Trophoblast cell (in vitro differentiated cells and primary cell): ENCODE measurements at regions not wholly inside any gene's neighbourhood (a gene's known extent, or its start where the extent isn't known, plus 50 kb on each side); places are given as distances from the start of the nearest gene placed in this dataset.

ENCODE experiments used
- DNase-seq, 2 donors: peaks; one replicate each; pipeline ENCODE4 v3.0.0-alpha.2; 2016
- H2AFZ ChIP-seq: 2 replicates; pipeline ENCODE4 v1.6.1; 2013; ENCODE audit warnings: low read length, moderate library complexity, mild to moderate bottlenecking; ENCODE audit not compliant: insufficient read depth, poor library complexity
- H2AK5ac ChIP-seq: 2 replicates; pipeline ENCODE4 v1.6.1; 2013; ENCODE audit warnings: mild to moderate bottlenecking, low read length
- H2BK120ac ChIP-seq: 2 replicates; pipeline ENCODE4 v1.6.1; 2013; ENCODE audit warnings: low read length, mild to moderate bottlenecking, moderate library complexity; ENCODE audit not compliant: insufficient read depth, poor library complexity
- H2BK12ac ChIP-seq: 2 replicates; pipeline ENCODE4 v1.6.1; 2013; ENCODE audit warnings: mild to moderate bottlenecking, low read length, moderate library complexity
- H2BK5ac ChIP-seq: 2 replicates; pipeline ENCODE4 v1.6.1; 2013; ENCODE audit warnings: low read length, low read depth, moderate library complexity, mild to moderate bottlenecking; ENCODE audit not compliant: poor library complexity
- H3K14ac ChIP-seq: 2 replicates; pipeline ENCODE4 v1.6.1; 2013; ENCODE audit warnings: mild to moderate bottlenecking, low read length
- H3K18ac ChIP-seq: 2 replicates; pipeline ENCODE4 v1.6.1; 2013; ENCODE audit warnings: mild to moderate bottlenecking, low read length
- H3K23ac ChIP-seq: 2 replicates; pipeline ENCODE4 v1.6.1; 2013; ENCODE audit warnings: low read length
- H3K27ac ChIP-seq: 2 replicates; pipeline ENCODE4 v1.5.1; 2013; ENCODE audit warnings: low read depth, mild to moderate bottlenecking, inconsistent platforms, low read length, moderate library complexity
- H3K27me3 ChIP-seq: 2 replicates; pipeline ENCODE4 v1.6.1; 2013; ENCODE audit warnings: inconsistent platforms, mild to moderate bottlenecking, low read length, moderate library complexity; ENCODE audit not compliant: insufficient read depth
- H3K36me3 ChIP-seq, 2 experiments: 1 replicate in 1 of 2; 2 replicates in 1 of 2; pipeline ENCODE4 v1.6.1; 2013; ENCODE audit warnings: low read length in 2 of 2, mild to moderate bottlenecking in 2 of 2, moderate library complexity in 1 of 2; ENCODE audit not compliant: insufficient read depth in 2 of 2, control insufficient read depth in 1 of 2
- H3K4ac ChIP-seq: 2 replicates; pipeline ENCODE4 v1.6.1; 2013; ENCODE audit warnings: low read depth, mild to moderate bottlenecking, low read length, moderate library complexity
- H3K4me1 ChIP-seq, 2 experiments: 1 replicate in 1 of 2; 2 replicates in 1 of 2; pipeline ENCODE4 v1.6.1; 2013; ENCODE audit warnings: low read length in 2 of 2, mild to moderate bottlenecking in 2 of 2, moderate library complexity in 1 of 2; ENCODE audit not compliant: insufficient read depth in 2 of 2, control insufficient read depth in 1 of 2
- H3K4me2 ChIP-seq: 2 replicates; pipeline ENCODE4 v1.6.1; 2013; ENCODE audit warnings: inconsistent platforms, mild to moderate bottlenecking, low read length, moderate library complexity
- H3K4me3 ChIP-seq: 2 replicates; pipeline ENCODE4 v1.5.1; 2013; ENCODE audit warnings: mild to moderate bottlenecking, low read depth, low read length, inconsistent platforms
- H3K79me1 ChIP-seq: one replicate; pipeline ENCODE4 v1.6.1; 2013; ENCODE audit warnings: low read length
- H3K79me2 ChIP-seq: 2 replicates; pipeline ENCODE4 v1.6.1; 2013; ENCODE audit warnings: low read length, mild to moderate bottlenecking; ENCODE audit not compliant: control insufficient read depth, insufficient read depth, poor library complexity
- H3K9ac ChIP-seq: 2 replicates; pipeline ENCODE4 v1.6.1; 2013; ENCODE audit warnings: mild to moderate bottlenecking, low read length
- H3K9me3 ChIP-seq: 2 replicates; pipeline ENCODE4 v1.6.1; 2013; ENCODE audit warnings: low read depth, mild to moderate bottlenecking, control low read depth, inconsistent platforms, low read length; ENCODE audit not compliant: insufficient read depth
- H4K12ac ChIP-seq: 2 replicates; pipeline ENCODE4 v1.6.1; 2013; ENCODE audit warnings: low read depth, mild to moderate bottlenecking, low read length, moderate library complexity
- H4K8ac ChIP-seq: 2 replicates; pipeline ENCODE4 v1.6.1; 2013; ENCODE audit warnings: low read depth, mild to moderate bottlenecking, low read length, moderate library complexity
- H4K91ac ChIP-seq: one replicate; pipeline ENCODE4 v1.6.1; 2013; ENCODE audit warnings: low read depth, mild to moderate bottlenecking, low read length, moderate library complexity
- WGBS: extraction: QIAGEN DNeasy Blood & Tissue Kit; methylation state at CpG from one replicate; pipeline ENCODE4 v1.1.7; 2013; ENCODE audit warnings: missing lambda C conversion rate; ENCODE audit not compliant: insufficient read length, insufficient coverage; ENCODE audit errors: extremely low coverage; 5-methylcytosine and 5-hydroxymethylcytosine counted together

- no CpG with 5 or more reads among the region's 2 CpGs for WGBS
- H2AFZ ChIP-seq: no peak overlapping the region
- no peak overlapping the region for H3K18ac ChIP-seq
- no peak overlapping the region for H2BK5ac ChIP-seq
- no peak overlapping the region for H4K12ac ChIP-seq
- H3K27me3 ChIP-seq: no peaks in the 10 kb centered on the region
- H3K79me2 ChIP-seq: no peaks in the 10 kb centered on the region
- no peak overlapping the region for H4K91ac ChIP-seq
- no peak overlapping the region for H3K14ac ChIP-seq
- H3K23ac ChIP-seq: no peak overlapping the region
- H3K79me1 ChIP-seq: peaks cover 1% of the 10 kb centered on the region
- H3K4me3 ChIP-seq: no peak overlapping the region
- H4K8ac ChIP-seq: no peak overlapping the region
- H3K4me1 ChIP-seq: peaks cover 2 to 7% of the 10 kb centered on the region in 2 experiments
- H2BK12ac ChIP-seq: no peak overlapping the region
- no peak overlapping the region for H2BK120ac ChIP-seq
- no peaks in the 10 kb centered on the region for H3K36me3 ChIP-seq
- H3K9ac ChIP-seq: no peak overlapping the region
- H3K27ac ChIP-seq: no peak overlapping the region
- no peak overlapping the region for H2AK5ac ChIP-seq
- H3K4ac ChIP-seq: no peak overlapping the region
- H3K9me3 ChIP-seq: no peaks in the 10 kb centered on the region
- no peak overlapping the region for H3K4me2 ChIP-seq
- no peak for DNase-seq
Observed at GRCh38 chr4:81606166-81606565, 134.5 kb upstream of the RASGEF1B start.

- H4K12ac ChIP-seq: no peak overlapping the region
- no peak overlapping the region for H3K4ac ChIP-seq
- H2AK5ac ChIP-seq: no peak overlapping the region
- H3K23ac ChIP-seq: no peak overlapping the region
- no peaks in the 10 kb centered on the region for H3K27me3 ChIP-seq
- no peak overlapping the region for H3K4me3 ChIP-seq
- H3K4me2 ChIP-seq: no peak overlapping the region
- H3K79me1 ChIP-seq: peaks cover 1% of the 10 kb centered on the region
- H4K8ac ChIP-seq: no peak overlapping the region
- no peak overlapping the region for H3K18ac ChIP-seq
- H2BK120ac ChIP-seq: no peak overlapping the region
- no peak overlapping the region for H3K27ac ChIP-seq
- no peaks in the 10 kb centered on the region for H3K79me2 ChIP-seq
- H3K4me1 ChIP-seq: peaks cover 5 to 10% of the 10 kb centered on the region in 2 experiments
- no peak overlapping the region for H3K9ac ChIP-seq
- H2BK5ac ChIP-seq: no peak overlapping the region
- H4K91ac ChIP-seq: no peak overlapping the region
- no peaks in the 10 kb centered on the region for H3K36me3 ChIP-seq
- H2BK12ac ChIP-seq: no peak overlapping the region
- no peak for DNase-seq
- H3K14ac ChIP-seq: no peak overlapping the region
- no peaks in the 10 kb centered on the region for H3K9me3 ChIP-seq
- no peak overlapping the region for H2AFZ ChIP-seq
- no CpG with 5 or more reads among the region's 2 CpGs for WGBS
Observed at GRCh38 chr4:81605271-81605670, 133.6 kb upstream of the RASGEF1B start.

- no peak overlapping the region for H3K14ac ChIP-seq
- no CpG with 5 or more reads among the region's 3 CpGs for WGBS
Observed at GRCh38 chr4:81604683-81605218, 133.0 kb upstream of the RASGEF1B start.

GRCh38 chr4:81602854-81603253 lies 131.1 kb upstream of the RASGEF1B start:
- Histone ChIP-seq H3K4me1 (peaks cover 9 to 14% of the 10 kb centered on the region in 2 experiments), H4K12ac (no peak overlapping the region), H4K8ac (no peak overlapping the region), H3K4me2 (no peak overlapping the region), H3K27ac (no peak overlapping the region), H3K9ac (no peak overlapping the region), H2AK5ac (no peak overlapping the region), H3K36me3 (no peaks in the 10 kb centered on the region), H3K23ac (no peak overlapping the region), H3K79me2 (no peaks in the 10 kb centered on the region), H3K79me1 (peaks cover 1% of the 10 kb centered on the region), H3K4me3 (no peak overlapping the region), H3K9me3 (no peaks in the 10 kb centered on the region), H2AFZ (no peak overlapping the region), H2BK12ac (no peak overlapping the region), H3K4ac (no peak overlapping the region), H3K14ac (no peak overlapping the region), H4K91ac (no peak overlapping the region), H2BK5ac (no peak overlapping the region), H3K18ac (no peak overlapping the region), H2BK120ac (no peak overlapping the region), H3K27me3 (no peaks in the 10 kb centered on the region)
- no peak for DNase-seq

More at GRCh38 chr4:81604683-81605218, 133.0 kb upstream of the RASGEF1B start:
- H3K18ac ChIP-seq: no peak overlapping the region
- H3K79me2 ChIP-seq: no peaks in the 10 kb centered on the region
- no peak overlapping the region for H3K4ac ChIP-seq
- DNase-seq: no peak
- no peaks in the 10 kb centered on the region for H3K9me3 ChIP-seq
- H4K12ac ChIP-seq: no peak overlapping the region
- no peak overlapping the region for H2AFZ ChIP-seq
- H4K91ac ChIP-seq: no peak overlapping the region
- H2AK5ac ChIP-seq: no peak overlapping the region
- H3K27ac ChIP-seq: no peak overlapping the region
- H3K4me2 ChIP-seq: no peak overlapping the region
- no peaks in the 10 kb centered on the region for H3K36me3 ChIP-seq
- H3K4me3 ChIP-seq: no peak overlapping the region
- H3K27me3 ChIP-seq: no peaks in the 10 kb centered on the region
- H3K23ac ChIP-seq: no peak overlapping the region
- H3K79me1 ChIP-seq: peaks cover 1% of the 10 kb centered on the region
- H2BK12ac ChIP-seq: no peak overlapping the region
- H4K8ac ChIP-seq: no peak overlapping the region
- H2BK120ac ChIP-seq: no peak overlapping the region
- no peak overlapping the region for H2BK5ac ChIP-seq
- H3K9ac ChIP-seq: no peak overlapping the region
- H3K4me1 ChIP-seq: peaks cover 9 to 14% of the 10 kb centered on the region in 2 experiments
